Mucosa of rectum (tissue), 2 donors: ENCODE measurements at regions not wholly inside any gene's neighbourhood (a gene's known extent, or its start where the extent isn't known, plus 50 kb on each side); places are given as distances from the start of the nearest gene placed in this dataset.

ENCODE experiments used
- H3K27ac ChIP-seq, 2 donors: one replicate each; pipeline ENCODE4 v1.7.0; 2013; ENCODE audit warnings: inconsistent platforms in 2 of 2, low read depth in 2 of 2, low read length in 2 of 2
- H3K27me3 ChIP-seq, 2 donors: one replicate each; pipeline ENCODE4 v1.7.0; 2013; ENCODE audit warnings: low read length in 2 of 2; ENCODE audit not compliant: control insufficient read depth in 2 of 2, insufficient read depth in 2 of 2
- H3K36me3 ChIP-seq, 2 donors: one replicate each; pipeline ENCODE4 v1.7.0; 2013; ENCODE audit warnings: low read length in 2 of 2; ENCODE audit not compliant: control insufficient read depth in 2 of 2, insufficient read depth in 2 of 2
- H3K4me1 ChIP-seq, 2 donors: one replicate each; pipeline ENCODE4 v1.7.0; 2013; ENCODE audit warnings: low read length in 2 of 2, mild to moderate bottlenecking in 1 of 2; ENCODE audit not compliant: control insufficient read depth in 2 of 2, insufficient read depth in 2 of 2
- H3K4me3 ChIP-seq, 2 donors: one replicate each; pipeline ENCODE4 v1.7.0; 2013; ENCODE audit warnings: low read length in 2 of 2
- H3K9ac ChIP-seq, 2 donors: one replicate each; pipeline ENCODE4 v1.7.0; 2013; ENCODE audit warnings: low read length in 2 of 2, low read depth in 1 of 2, mild to moderate bottlenecking in 1 of 2
- H3K9me3 ChIP-seq, 2 donors: one replicate each; pipeline ENCODE4 v1.7.0; 2013; ENCODE audit warnings: low read length in 2 of 2; ENCODE audit not compliant: control insufficient read depth in 2 of 2
- donor health status: healthy.
- donor health status: Normal muscosa, but diverticular disease.

- Histone ChIP-seq H3K27me3 (no peaks in the 10 kb centered on the region), H3K9ac (no peak overlapping the region), H3K27ac (no peak overlapping the region), H3K9me3 (no peaks in the 10 kb centered on the region), H3K4me3 (no peak overlapping the region), H3K4me1 (no peaks in the 10 kb centered on the region), H3K36me3 (no peaks in the 10 kb centered on the region)
Observed at GRCh38 chr2:59706729-59707128, 846.7 kb downstream of the BCL11A start.

DNA sequence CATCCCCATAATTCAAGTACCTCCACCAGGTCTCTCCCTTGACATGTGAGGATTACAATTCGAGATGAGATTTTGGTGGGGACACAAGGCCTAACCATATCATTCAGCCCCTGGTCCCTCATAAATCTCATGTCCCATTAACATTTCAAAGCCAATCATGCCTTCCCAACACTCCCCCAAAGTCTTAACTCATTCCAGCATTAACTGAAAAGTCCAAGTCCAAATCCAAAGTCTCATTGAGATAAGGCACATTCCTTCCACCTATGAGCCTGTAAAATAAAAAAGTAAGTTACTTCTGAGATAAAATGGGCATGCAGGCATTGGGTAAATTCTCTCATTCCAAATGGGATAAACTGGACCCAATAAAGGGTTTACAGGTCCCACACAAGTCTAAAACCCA lies 849.7 kb downstream of the BCL11A start:
- Histone ChIP-seq H3K4me3 (no peak overlapping the region), H3K9ac (no peak overlapping the region), H3K27ac (no peak overlapping the region), H3K9me3 (no peaks in the 10 kb centered on the region), H3K36me3 (no peaks in the 10 kb centered on the region), H3K4me1 (no peaks in the 10 kb centered on the region), H3K27me3 (no peaks in the 10 kb centered on the region)

DNA sequence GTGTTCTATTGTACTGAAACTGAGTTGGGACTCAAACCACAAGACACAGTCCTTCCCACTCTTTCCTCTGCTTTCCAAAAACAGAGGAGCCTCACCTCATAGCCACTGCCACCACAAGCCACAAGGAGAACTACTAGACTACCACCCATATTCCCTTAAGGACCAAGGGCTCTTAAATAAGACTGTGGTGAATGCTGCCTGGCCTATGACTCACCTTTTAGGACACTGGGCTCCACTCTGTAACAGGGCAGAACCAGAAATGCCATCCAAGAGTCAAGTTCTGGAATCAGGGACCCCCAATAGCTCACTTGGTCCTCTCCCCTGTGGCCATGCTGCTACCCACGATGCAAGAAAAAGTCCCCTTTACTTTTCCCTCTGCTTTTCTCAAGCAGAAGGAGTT lies 851.4 kb downstream of the BCL11A start:
- H3K4me1 ChIP-seq, result no peaks in the 10 kb centered on the region
- no peak overlapping the region for H3K4me3 ChIP-seq
- no peaks in the 10 kb centered on the region for H3K27me3 ChIP-seq
- no peaks in the 10 kb centered on the region for H3K9me3 ChIP-seq
- no peak overlapping the region for H3K9ac ChIP-seq
- H3K36me3 ChIP-seq, result no peaks in the 10 kb centered on the region
- H3K27ac ChIP-seq, result no peak overlapping the region

- Histone ChIP-seq H3K27ac (no peak overlapping the region), H3K27me3 (no peaks in the 10 kb centered on the region), H3K4me3 (no peak overlapping the region), H3K4me1 (no peaks in the 10 kb centered on the region), H3K9ac (no peak overlapping the region), H3K9me3 (no peaks in the 10 kb centered on the region), H3K36me3 (no peaks in the 10 kb centered on the region)
Observed at GRCh38 chr2:59701271-59701994, 852.0 kb downstream of the BCL11A start.

- Histone ChIP-seq H3K4me1 (no peaks in the 10 kb centered on the region), H3K27me3 (no peaks in the 10 kb centered on the region), H3K4me3 (no peak overlapping the region), H3K36me3 (no peaks in the 10 kb centered on the region), H3K9me3 (no peaks in the 10 kb centered on the region), H3K9ac (no peak overlapping the region), H3K27ac (no peak overlapping the region)
Observed at GRCh38 chr2:59694176-59694575, 859.3 kb downstream of the BCL11A start.

DNA sequence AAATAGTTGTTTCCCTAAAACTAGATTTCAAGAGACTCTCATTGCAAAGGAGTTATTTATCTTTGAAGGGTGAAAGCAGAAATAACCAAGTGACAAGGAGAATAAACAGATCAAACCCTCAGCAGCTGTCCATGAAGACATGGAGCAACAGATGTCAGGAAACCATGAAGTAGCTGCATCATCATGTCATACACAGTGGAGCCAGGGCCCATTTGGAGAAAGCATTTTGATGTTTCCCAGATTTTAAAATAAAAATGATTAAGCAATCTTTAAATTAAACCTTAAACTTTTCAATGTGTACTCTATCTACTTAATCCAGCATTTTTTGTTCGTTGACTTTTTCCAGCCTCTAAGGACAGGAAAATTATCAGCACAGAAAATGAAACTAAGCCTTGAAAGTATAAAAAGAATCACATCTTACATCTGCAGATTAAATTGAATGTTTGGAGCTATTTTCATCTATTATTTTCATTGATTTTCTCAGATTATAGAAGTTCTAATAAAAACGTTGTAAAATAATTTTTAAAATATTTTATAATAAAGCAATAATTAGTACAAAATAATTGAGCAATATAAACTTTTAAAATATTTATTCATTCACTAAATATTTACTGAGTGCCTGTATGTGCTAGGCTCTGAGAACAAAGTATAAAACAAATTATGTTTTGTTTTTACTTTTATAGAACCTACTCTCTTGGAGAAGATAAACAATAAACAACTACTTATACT lies 860.1 kb downstream of the BCL11A start:
- Histone ChIP-seq H3K4me3 (no peak overlapping the region), H3K9me3 (no peaks in the 10 kb centered on the region), H3K9ac (no peak overlapping the region), H3K4me1 (no peaks in the 10 kb centered on the region), H3K27ac (no peak overlapping the region), H3K36me3 (no peaks in the 10 kb centered on the region), H3K27me3 (no peaks in the 10 kb centered on the region)

- no peaks in the 10 kb centered on the region for H3K27me3 ChIP-seq
- H3K27ac ChIP-seq, result no peak overlapping the region
- H3K36me3 ChIP-seq, result no peaks in the 10 kb centered on the region
- H3K4me3 ChIP-seq, result no peak overlapping the region
- H3K9me3 ChIP-seq, result no peaks in the 10 kb centered on the region
- no peaks in the 10 kb centered on the region for H3K4me1 ChIP-seq
- no peak overlapping the region for H3K9ac ChIP-seq
Observed at GRCh38 chr2:59691518-59692190, 861.8 kb downstream of the BCL11A start.

DNA sequence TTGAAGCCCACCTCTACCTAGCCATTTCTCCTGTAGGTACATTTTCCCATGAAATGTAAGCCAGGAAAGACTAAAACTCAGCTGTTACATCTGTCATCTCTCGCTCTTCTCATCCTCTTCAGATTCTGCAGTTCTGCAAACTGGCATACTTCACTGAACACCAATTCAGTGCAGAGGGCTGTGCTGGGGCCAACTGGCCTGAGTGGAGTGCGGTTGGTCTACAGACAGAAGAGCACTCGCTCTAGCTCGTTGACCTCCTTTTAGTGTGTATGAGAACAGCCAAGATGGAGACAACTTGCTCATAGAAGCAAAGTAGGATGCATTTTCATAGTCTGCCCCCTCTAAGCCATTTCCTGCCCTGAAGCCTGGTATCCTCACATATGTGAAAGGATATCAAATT lies 862.6 kb downstream of the BCL11A start:
- Histone ChIP-seq H3K27me3 (no peaks in the 10 kb centered on the region), H3K4me1 (no peaks in the 10 kb centered on the region), H3K9ac (no peak overlapping the region), H3K9me3 (no peaks in the 10 kb centered on the region), H3K4me3 (no peak overlapping the region), H3K36me3 (no peaks in the 10 kb centered on the region), H3K27ac (no peak overlapping the region)

DNA sequence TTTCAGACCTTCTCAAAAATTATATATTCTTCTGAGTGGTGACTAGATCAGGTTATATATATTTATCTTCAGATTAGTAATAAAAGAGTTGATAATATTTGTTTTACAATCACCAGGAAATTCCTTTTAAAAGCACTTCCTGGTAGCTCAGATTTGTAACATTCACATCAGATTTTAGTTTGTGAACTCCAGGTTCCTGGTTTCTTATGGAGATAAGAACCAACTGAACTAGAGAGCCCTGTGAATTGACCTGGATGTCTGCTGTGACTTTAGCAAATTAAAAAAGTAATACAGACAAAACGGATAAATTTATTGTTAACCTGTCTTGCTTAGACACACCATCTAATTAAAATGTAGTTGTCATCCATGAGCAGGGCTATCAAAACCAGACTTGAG lies 868.7 kb downstream of the BCL11A start:
- H3K27ac ChIP-seq, result no peak overlapping the region

DNA sequence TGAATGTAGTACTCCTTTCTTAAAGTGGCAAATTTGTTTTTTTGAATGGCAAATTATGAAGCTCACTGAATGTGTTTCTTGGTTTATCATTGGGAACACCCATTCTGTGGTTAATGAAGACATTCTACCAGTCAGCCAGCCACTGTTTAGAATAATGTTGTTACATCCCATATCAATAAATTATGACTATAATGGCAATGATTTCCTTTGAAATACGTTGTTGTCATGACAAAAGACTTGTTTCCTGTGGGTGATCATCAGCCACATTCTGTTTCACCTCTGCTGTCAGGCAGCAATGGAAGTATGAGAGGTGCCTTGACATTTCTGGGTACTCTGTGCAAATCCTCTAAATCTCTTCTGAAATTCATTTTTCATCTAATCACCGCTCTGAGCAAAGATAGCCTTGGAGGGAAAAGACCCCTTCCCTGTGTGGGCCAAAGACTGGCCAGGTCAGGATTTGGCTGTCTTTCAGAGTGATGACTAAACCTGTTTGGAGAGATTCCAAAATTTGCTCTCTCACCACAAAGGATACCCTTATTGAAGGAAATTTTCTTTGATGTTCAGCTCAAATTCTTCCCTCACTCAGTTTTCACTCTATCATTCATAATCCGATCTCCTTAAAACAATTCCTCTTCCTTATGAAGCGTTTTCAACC lies 869.2 kb downstream of the BCL11A start:
- H3K9ac ChIP-seq, result no peak overlapping the region
- no peaks in the 10 kb centered on the region for H3K27me3 ChIP-seq
- H3K4me1 ChIP-seq, result no peaks in the 10 kb centered on the region
- no peak overlapping the region for H3K27ac ChIP-seq
- H3K9me3 ChIP-seq, result no peaks in the 10 kb centered on the region
- no peaks in the 10 kb centered on the region for H3K36me3 ChIP-seq
- H3K4me3 ChIP-seq, result no peak overlapping the region

More for the DNA sequence above, 868.7 kb downstream of the BCL11A start:
- H3K4me1 ChIP-seq, result no peaks in the 10 kb centered on the region
- no peaks in the 10 kb centered on the region for H3K9me3 ChIP-seq
- no peak overlapping the region for H3K9ac ChIP-seq
- H3K4me3 ChIP-seq, result no peak overlapping the region
- no peaks in the 10 kb centered on the region for H3K27me3 ChIP-seq
- H3K36me3 ChIP-seq, result no peaks in the 10 kb centered on the region
